ENCODE measurements at regions not wholly inside any gene's neighbourhood (a gene's known extent, or its start where the extent isn't known, plus 50 kb on each side); places are given as distances from the start of the nearest gene placed in this dataset.

GRCh38 chr14:87687420-87687819 is 305.6 kb downstream of the GALC start:
- TF ChIP-seq CTCF (conservative IDR thresholded peaks at IDR 0.05; ENCODE audit: low read depth in 2 of 2) (no peak), EZH2phosphoT487 (IDR thresholded peaks at IDR 0.05; ENCODE audit: unreplicated experiment) (no peak), ETS1 (IDR thresholded peaks at IDR 0.05) (no peak), EZH2 (IDR thresholded peaks at IDR 0.05; ENCODE audit: low read depth, unreplicated experiment) (no peak), POLR2AphosphoS5 (IDR thresholded peaks at IDR 0.05; ENCODE audit: low read depth) (no peak), NANOG (IDR thresholded peaks at IDR 0.05; ENCODE audit: borderline replicate concordance) (no peak), REST (IDR thresholded peaks at IDR 0.05; ENCODE audit: unreplicated experiment) (no peak), ZNF462 (CRISPR knock-in tag; IDR thresholded peaks at IDR 0.05) (no peak)

Data from GM23338 (cell line).